ENCODE measurements at regions not wholly inside any gene's neighbourhood (a gene's known extent, or its start where the extent isn't known, plus 50 kb on each side); places are given as distances from the start of the nearest gene placed in this dataset.
"Not testable (repeated sequence)": the region's sequence is repeated elsewhere in the genome, so short reads cannot be mapped to it uniquely, and the experiment has no call there.

- Mint-ChIP-seq H3K4me1 (peaks cover 13% of the 10 kb centered on the region), H3K27ac (no peak overlapping the region), H3K36me3 (no peaks in the 10 kb centered on the region), H3K9me3 (peaks cover 9% of the 10 kb centered on the region), H3K27me3 (ENCODE audit: insufficient read depth, low read depth) (peaks cover 5% of the 10 kb centered on the region), H3K4me3 (no peak overlapping the region)
- Histone ChIP-seq H4K20me1 (ENCODE audit: low read depth) (no peaks in the 10 kb centered on the region), H3K9ac (no peak overlapping the region), H3K27me3 (no peaks in the 10 kb centered on the region), H3K9me3 (ENCODE audit: low read depth) (no peaks in the 10 kb centered on the region), H3K4me2 (no peak overlapping the region), H3K36me3 (no peaks in the 10 kb centered on the region), H3K27ac (no peak overlapping the region), H2AFZ (replicated peaks) (no peak overlapping the region), H3K4me3 (no peak overlapping the region), H3F3A (ENCODE audit: low read depth) (no peaks in the 10 kb centered on the region), H3K79me2 (ENCODE audit: low read depth) (no peaks in the 10 kb centered on the region), H3K4me1 (peaks cover 5% of the 10 kb centered on the region)
- TF ChIP-seq EZH2phosphoT487 (IDR thresholded peaks at IDR 0.05) (no peak), CTCF (IDR thresholded peaks at IDR 0.05) (no peak), EZH2 (IDR thresholded peaks at IDR 0.05) (no peak)
- no peak for DNase-seq (ENCODE audit: low spot score)
These were observed 981.9 kb downstream of the ADGRL2 start for GRCh38 chr1:82782599-82782998.

- H3K4me1 Mint-ChIP-seq = peaks cover 4% of the 10 kb centered on the region
- peaks cover 4% of the 10 kb centered on the region for H3K36me3 Mint-ChIP-seq
- H4K20me1 ChIP-seq (ENCODE audit: low read depth) = no peaks in the 10 kb centered on the region
- peaks cover 17% of the 10 kb centered on the region for H3K9me3 Mint-ChIP-seq
- DNase-seq (ENCODE audit: low spot score) = peak; percentile 4
- H2AFZ ChIP-seq (replicated peaks) = no peak overlapping the region
- no peak overlapping the region for H3K27ac ChIP-seq
- H3K9me3 ChIP-seq (ENCODE audit: low read depth) = no peaks in the 10 kb centered on the region
- no peaks in the 10 kb centered on the region for H3K36me3 ChIP-seq
- H3K4me3 ChIP-seq = no peak overlapping the region
- no peaks in the 10 kb centered on the region for H3F3A ChIP-seq (ENCODE audit: low read depth)
- no peak overlapping the region for H3K9ac ChIP-seq
- no peaks in the 10 kb centered on the region for H3K27me3 ChIP-seq
- TF ChIP-seq CTCF (IDR thresholded peaks at IDR 0.05) = peak; percentile 49
- TF ChIP-seq EZH2 (IDR thresholded peaks at IDR 0.05) = no peak
- no peak overlapping the region for H3K4me2 ChIP-seq
- H3K79me2 ChIP-seq (ENCODE audit: low read depth) = no peaks in the 10 kb centered on the region
- no peaks in the 10 kb centered on the region for H3K4me1 ChIP-seq
- H3K27ac Mint-ChIP-seq = no peak overlapping the region
- peaks cover 5% of the 10 kb centered on the region for H3K27me3 Mint-ChIP-seq (ENCODE audit: insufficient read depth, low read depth)
- no peak overlapping the region for H3K4me3 Mint-ChIP-seq
These were observed 977.9 kb downstream of the ADGRL2 start for GRCh38 chr1:82778612-82779011.

GRCh38 chr1:82777240-82777639 is 976.5 kb downstream of the ADGRL2 start:
- TF ChIP-seq EZH2 (IDR thresholded peaks at IDR 0.05) (no peak), CTCF (IDR thresholded peaks at IDR 0.05) (no peak), EZH2phosphoT487 (IDR thresholded peaks at IDR 0.05) (no peak)
- peak overlapping the region; percentile 5 for H3K27ac Mint-ChIP-seq
- no peak for DNase-seq (ENCODE audit: low spot score)
- H3K9me3 Mint-ChIP-seq = peaks cover 16% of the 10 kb centered on the region
- H3K4me1 ChIP-seq = no peaks in the 10 kb centered on the region
- no peak overlapping the region for H3K4me2 ChIP-seq
- H3K4me3 Mint-ChIP-seq = no peak overlapping the region
- no peak overlapping the region for H3K27ac ChIP-seq
- no peak overlapping the region for H3K9ac ChIP-seq
- H3K79me2 ChIP-seq (ENCODE audit: low read depth) = no peaks in the 10 kb centered on the region
- H3K9me3 ChIP-seq (ENCODE audit: low read depth) = no peaks in the 10 kb centered on the region
- no peaks in the 10 kb centered on the region for H3K27me3 ChIP-seq
- no peaks in the 10 kb centered on the region for H4K20me1 ChIP-seq (ENCODE audit: low read depth)
- no peaks in the 10 kb centered on the region for H3F3A ChIP-seq (ENCODE audit: low read depth)
- peaks cover 4% of the 10 kb centered on the region for H3K36me3 Mint-ChIP-seq
- H2AFZ ChIP-seq (replicated peaks) = no peak overlapping the region
- no peaks in the 10 kb centered on the region for H3K36me3 ChIP-seq
- no peak overlapping the region for H3K4me3 ChIP-seq
- peaks cover 4% of the 10 kb centered on the region for H3K4me1 Mint-ChIP-seq
- peaks cover 5% of the 10 kb centered on the region for H3K27me3 Mint-ChIP-seq (ENCODE audit: insufficient read depth, low read depth)

- not testable (repeated sequence) for H3K27me3 ChIP-seq; H3K4me3 Mint-ChIP-seq; H3K4me2 ChIP-seq; DNase-seq (ENCODE audit: low spot score); H2AFZ ChIP-seq (replicated peaks); H3K9ac ChIP-seq; H3K4me1 ChIP-seq; H3F3A ChIP-seq (ENCODE audit: low read depth); H3K79me2 ChIP-seq (ENCODE audit: low read depth); H3K27ac Mint-ChIP-seq; H4K20me1 ChIP-seq (ENCODE audit: low read depth); H3K27me3 Mint-ChIP-seq (ENCODE audit: insufficient read depth, low read depth); H3K27ac ChIP-seq; H3K4me1 Mint-ChIP-seq; H3K4me3 ChIP-seq; H3K36me3 ChIP-seq; H3K9me3 ChIP-seq (ENCODE audit: low read depth); H3K36me3 Mint-ChIP-seq
- peaks cover 12% of the 10 kb centered on the region for H3K9me3 Mint-ChIP-seq
These were observed 976.0 kb downstream of the ADGRL2 start for GRCh38 chr1:82776730-82777129.
